Fibroblast of skin of back (primary cell): ENCODE measurements at regions not wholly inside any gene's neighbourhood (a gene's known extent, or its start where the extent isn't known, plus 50 kb on each side); places are given as distances from the start of the nearest gene placed in this dataset.

Source experiments
- DNase-seq: peaks from one replicate; pipeline ENCODE4 v3.0.0-alpha.2; 2013

DNA sequence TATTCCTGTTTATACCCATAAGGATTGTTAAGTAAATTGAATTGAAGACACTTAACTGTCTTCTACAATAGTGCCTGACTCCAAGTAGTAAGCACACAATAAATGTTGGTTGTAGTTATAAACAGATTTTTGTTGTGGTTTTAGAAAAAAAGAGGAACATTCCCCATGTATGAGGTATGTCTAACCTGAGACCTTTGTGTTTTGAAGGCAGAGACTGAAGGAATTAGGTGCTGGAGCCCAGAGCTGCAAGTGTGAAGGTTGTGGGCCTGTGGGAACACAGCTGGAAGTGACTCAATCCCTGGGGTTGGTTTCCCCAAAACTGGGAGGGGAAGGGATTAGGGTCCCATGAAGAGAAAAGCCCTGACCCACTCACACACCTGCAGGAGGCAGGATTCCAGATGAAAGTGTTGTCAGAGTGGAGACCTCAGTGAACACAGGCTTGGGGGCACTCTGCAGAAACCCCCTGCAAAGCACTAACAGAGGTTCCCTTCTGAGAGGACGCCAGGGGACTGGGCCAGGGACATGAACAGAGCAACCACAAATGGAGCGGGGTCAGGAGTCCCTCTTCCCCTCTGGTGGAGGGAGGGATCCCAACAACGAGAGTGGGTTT is 265.1 kb upstream of the KLF14 start:
- DNase-seq, result no peak

DNA sequence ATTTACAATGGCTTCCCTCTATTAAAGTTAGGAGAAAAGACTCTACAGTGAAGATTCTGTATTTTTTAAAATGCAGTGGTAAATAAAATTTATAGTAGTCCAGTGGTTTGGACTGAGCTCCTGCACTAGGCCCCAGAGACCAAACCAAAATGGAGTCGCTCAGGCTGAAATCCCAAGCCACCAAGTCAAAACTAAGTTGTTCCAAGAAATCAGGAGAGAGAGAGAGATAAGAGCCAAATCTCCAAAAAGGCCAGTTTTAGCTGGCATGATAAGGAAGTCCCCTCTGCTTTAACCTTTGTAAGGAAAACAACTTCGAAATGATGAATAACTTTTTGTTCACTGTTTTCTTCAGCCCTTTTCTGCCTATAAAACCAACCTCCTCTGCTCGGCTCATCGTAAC is 265.9 kb upstream of the KLF14 start:
- DNase-seq, result no peak

DNA sequence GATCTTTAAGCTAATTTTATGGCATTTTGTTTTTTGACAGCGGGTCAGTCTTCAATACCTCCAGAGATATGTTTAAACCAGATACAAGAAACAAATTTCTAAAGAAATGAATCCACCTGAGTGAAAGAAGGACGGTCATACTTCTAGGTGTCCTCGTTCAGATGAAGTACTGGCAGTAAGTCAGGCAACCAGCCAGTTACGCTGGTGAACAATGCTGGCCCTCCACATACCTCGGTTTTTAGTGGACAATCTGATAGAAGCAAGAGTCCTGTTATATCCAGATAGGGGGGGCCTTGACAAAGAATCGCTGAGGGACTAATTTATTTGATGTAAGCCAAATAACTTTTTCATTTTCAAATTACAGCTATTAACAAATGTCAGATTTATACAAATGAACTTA is 266.4 kb upstream of the KLF14 start:
- DNase-seq, result no peak

DNA sequence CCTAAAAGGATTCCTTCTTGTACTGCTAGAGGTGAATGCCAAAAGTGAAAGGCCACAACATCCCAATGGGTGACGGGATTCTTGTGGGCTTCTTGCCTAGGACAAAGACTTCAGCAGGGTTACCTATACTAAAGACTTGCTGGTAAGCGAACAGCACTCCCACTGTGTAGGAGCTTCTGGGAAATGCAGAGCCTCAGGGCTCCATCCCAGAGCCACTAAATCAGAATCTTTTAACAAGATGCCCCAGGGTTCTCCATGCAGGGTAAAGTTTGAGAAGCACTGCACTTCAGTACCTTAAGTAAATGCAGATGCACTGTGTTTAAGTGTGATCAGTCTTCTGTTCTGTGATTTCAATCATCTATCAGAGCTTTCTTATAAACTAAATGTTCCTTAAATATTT is 266.9 kb upstream of the KLF14 start:
- DNase-seq, result no peak

DNA sequence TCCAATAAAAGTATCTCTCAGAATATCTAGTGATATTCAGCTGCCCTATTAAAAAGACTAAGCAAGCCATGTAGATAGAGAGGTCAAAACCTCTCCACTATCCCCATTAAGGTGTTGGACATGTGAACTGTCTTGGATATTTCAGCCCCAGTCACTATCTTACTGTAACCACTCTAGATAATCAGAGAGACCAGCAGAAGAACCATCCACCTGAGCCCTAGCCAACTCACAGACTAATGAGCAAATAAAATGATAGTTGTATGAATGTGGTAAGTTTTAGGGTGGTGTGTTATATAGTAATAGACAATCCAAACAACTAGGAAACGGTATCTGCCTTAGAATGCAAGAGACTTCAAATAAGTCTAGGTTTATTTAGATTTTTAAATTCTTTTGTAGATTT is 268.6 kb upstream of the KLF14 start:
- no peak for DNase-seq

DNA sequence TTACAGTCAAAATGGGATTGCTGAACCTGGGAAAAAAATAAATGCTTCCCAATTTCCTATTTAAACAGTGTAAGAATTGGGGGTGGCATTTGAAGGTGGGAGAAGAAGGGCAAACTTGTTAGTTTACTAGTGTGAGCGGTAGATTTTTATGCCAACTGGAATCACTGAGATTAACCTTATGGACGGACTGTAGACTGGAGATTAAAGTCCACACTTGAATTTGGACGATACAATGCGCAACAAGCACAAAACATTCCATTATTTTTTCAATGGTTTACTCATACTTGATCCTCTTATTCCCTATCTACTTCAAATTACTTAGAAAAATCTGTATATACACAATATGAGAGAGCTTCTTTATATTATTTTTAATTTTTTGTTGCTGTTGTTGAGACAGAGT is 269.6 kb upstream of the KLF14 start:
- no peak for DNase-seq

DNA sequence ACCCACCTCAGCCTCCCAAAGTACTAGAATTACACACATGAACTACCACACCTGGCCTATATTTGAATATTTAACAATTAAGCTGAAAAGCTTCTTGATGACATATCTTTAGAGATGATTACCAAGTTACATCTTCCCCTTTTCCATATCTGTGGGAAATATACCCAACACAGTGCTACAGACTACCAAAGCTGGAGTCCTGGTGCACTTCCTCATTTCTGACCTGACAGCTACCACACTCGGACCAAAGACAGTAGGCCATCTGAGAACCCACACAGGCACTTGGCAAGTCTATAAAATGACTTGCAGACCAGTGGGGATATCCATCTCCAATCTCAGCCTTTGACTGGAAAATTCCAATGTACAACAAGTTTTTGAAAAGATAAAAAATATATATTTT is 270.4 kb upstream of the KLF14 start:
- DNase-seq, result no peak

DNA sequence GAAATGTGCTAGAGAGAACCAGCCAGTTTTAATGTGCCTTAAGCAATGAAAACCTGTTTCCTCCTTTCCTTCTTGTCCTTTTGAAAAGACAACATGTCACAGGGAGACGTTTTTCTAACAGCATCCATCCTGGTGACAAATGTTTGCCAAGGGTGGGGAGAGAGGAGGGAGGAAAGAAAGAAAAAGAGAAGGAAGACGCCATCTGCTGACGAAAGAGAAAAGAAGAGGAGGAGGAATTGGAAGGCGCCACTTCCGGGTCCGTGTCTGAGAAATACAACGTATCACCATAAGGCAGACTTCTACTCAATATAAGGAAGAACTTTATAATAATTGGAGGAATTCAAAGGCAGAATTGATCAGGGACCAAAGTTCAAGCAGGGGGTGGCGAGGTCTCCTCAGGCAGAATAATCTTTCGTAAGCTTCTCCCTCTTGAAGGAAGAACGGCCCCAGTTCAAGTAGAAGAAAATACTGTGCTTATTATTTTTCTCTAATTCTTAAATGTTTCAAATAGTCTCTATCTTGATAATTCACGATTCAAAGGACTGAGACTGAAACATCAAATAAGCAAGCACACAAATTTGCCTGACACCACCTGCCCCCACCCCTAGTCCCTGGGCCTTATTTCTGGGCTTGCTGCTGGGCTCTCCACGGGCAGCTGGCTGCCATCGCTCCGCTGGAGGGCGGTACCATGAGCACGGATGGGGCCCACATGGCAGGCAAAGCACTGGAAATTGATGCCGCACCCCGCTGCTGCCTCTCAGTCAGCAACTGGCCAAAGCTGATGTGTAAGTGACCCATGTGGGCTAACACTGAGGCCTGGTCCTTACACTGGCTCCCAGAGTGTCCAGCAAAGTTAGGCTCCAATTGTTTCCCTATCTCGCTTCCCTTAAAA is 273.7 kb upstream of the KLF14 start:
- peak; percentile 89 for DNase-seq

DNA sequence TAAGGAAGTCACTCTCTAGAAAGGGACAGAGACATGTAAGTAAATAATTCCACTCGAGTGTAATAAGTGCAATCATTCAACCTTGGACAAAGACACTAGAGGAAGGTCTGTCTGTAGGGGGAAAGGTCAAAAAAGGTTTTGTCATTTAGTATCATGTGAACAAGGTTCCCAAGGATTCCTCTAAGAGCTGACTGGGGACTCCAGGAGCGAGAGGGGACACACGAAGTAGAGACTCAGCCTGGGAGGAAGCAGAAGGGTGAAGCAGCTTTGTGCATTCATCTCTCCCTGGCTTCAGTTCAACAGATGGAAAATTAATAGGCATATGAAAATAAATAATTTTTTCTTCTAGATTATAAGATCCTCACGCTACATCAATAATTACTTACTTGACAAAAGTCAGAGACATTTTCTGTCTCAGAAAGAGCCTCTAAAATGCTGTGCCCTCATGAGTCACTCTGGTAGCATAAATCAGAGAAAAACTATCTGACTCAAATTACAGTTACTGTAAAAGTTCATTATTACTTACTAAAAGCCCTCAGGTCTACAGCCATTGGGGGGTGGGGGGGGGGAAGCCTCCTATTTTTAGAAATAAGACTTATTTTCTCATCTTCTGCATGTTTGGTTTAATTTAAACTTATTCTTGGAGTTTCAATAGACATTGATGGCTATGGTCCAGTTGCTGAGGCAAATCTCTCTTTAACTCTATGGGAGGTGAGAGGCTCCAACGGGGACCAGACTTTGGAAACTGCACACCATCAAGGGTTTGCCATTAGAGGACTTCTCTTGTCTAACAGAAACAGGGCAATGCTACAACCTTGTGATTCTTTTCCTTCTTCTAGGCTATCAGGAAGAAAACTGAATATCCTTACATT is 275.1 kb upstream of the KLF14 start:
- peak; percentile 75 for DNase-seq

DNA sequence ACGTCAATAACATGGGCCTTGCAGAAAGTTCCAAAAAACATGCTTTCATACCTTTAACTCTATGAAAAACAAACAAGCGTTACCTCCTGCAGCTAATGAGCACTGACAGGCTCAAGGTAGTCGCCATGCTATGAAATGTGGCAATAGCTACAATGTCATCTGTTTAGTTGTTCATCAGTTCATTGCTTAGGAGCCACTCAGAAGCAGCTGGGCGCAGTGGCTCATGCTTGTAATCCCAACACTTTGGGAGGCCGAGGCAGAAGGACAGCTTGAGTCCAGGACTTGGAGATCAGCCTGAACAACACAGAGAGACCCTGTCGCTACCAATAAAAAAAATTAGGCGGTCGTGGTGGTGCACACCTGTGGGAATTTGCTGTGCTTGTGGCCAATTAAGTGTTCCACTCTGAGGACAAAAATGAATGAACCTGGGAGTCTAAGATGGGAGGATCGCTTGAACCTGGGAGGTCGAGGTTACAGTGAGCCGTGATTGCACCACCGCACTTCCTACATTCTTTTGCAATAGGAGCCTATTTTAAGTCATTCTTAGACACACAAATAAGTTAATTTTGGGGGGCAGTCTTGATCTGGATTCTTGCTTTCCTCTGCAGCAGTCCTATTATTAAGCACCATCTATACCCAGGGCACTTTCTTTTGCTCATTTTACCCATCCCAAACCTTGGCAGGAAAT is 276.2 kb upstream of the KLF14 start:
- DNase-seq, result no peak

DNA sequence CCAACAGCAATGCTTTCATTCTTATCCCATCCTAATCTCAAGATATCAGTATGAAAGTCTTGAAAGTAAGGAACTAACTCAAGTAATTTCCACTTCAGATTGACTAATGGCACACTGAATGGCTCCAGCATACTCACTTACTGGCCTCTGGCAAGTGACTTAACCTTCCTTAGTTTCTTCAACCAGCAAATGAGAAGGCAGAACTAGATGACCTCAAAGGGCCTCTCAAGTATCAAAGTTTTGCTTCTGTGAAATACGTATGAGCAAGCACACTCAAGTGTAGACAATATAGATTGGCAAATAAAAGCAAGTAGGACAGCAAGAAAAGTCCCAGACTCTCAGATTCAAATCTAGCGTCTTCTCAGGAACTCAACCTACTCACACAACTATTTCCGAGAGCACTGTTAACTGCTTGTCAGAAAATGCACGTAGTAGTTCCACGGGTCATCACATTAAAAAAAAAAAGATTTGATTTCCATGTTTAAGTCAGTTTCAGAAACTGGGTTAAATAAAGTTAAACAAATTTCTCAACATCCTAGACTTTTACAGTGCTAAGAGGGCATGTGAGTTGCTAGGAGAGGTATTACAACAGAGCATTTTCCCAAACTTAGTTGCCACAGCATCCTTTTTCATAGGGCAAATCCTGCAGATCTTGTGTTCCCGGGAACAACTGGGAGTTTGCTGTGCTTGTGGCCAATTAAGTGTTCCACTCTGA is 276.9 kb upstream of the KLF14 start:
- no peak for DNase-seq

DNA sequence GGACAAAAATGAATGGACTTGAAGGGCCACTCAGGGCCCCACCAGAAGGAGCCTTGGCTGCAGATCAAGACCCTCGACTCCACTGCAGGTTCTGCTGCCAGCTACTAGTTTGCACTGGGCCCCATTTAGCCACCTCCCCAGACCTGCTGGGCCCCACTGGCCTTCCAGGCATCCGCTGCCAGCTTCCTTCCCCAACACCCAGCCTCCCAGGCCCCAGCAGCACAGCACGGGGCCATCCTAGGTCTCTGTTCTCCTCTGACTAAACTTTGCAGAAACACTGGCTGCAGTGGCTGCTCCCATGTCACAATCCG is 277.4 kb upstream of the KLF14 start:
- no peak for DNase-seq

DNA sequence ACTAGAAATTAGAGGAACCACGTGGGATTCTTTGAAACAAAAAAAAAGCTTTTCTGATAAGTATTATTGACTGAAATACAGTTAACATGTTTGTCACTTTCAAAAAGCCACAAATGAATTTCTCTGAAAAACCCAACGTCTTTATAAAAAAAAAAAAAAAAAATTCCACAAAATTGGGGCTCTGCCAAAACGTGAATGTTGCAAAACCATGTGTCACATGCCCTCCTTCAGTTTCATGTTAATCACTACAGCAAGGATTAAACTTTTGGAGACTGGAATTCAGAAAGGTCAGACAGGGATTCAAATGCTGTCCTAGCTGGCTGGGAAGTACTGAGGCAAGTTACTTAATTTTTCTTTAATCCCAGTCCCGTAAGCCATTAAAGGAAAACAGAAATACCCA is 278.0 kb upstream of the KLF14 start:
- DNase-seq, result peak; percentile 86

DNA sequence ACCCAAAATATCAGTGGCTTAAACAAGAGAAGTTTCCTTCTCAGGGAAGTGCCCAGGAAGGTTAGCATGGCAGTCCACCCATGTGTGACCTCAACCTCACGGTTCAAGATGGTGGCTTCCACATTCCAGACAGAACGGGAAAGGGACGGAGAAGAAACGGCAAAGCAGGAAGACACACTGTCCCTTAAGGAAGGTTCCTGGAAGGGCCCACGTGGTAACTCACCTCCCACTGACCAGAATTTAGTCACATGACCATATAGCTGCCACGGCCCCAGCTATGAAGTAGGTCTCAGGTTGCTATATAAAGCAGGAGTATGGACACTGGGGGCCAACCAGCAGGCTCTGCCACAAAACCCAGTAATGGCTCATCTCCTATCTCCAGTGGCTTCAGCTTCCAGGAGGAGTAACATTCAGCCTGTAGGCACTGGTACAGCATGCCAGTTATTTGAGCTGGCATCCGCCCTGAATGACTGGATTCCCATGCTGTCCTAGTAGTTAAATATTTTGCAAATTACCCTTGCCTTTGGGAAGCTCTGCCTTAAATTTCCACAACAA is 278.5 kb upstream of the KLF14 start:
- no peak for DNase-seq

DNA sequence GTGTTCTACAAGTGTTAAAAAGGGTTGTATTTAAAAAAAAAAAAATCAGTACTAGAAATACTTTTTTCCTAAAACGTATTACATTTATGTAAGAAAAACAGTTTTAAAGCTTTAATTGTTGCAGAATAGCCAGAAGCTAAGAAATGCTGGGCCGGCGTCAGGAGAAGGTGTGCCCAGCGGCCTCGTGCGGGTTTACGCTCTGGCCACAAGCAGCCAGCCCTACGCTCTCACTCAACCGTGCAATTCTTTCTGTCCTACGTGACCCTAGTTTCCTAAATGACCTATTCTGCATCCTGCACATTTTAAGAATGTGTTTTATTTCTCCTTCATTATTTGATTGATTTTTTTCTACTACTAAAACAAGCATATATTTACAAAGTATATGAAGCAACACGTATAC is 279.7 kb upstream of the KLF14 start:
- no peak for DNase-seq

DNA sequence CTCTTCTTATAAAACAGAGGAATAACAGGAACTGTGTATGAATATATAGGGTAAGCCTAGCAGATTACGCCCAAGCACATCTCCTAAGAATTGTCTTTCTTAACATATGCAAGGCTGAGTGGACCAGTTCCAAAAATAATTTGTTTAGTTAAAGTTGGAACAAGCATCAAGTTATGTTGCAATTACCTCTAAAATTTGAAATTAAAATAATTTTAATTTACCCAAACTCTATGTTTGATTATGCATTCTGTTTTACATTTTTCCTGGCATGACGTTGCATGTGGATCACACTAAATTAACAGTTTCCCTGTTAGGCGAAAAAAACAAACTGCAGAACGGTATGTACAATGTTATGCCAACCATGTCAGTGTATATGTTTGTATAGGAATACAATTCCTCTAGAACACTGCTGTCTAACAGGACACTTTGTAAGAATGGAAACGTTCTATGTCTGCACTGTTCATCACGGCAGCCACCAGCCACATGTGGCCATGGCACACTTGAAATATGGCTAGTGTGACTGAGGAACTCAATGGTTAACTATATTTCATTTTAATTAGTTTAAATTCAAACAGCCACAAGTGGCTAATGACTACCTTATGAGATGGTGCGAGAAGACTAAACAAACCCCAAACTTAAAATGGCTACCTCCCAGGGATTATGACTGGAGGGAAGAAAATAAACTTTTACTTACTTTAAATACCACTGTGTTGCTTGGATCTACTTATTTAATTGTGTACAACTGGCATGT is 281.1 kb upstream of the KLF14 start:
- DNase-seq, result no peak

DNA sequence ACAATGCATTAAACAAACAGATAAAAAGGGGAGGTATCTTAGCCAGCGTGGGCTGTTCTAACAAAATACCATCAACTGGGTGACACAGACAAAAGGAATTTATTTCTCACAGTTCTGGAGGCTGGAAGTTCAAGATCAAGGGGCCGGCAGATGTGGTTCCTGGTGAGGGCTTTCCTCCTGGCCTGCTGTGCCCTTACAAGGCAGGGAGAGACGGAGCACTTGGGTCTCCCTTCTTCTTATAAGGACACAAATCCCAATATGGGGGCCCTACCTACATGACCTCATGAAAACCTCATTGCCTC is 281.6 kb upstream of the KLF14 start:
- DNase-seq, result peak; percentile 82

DNA sequence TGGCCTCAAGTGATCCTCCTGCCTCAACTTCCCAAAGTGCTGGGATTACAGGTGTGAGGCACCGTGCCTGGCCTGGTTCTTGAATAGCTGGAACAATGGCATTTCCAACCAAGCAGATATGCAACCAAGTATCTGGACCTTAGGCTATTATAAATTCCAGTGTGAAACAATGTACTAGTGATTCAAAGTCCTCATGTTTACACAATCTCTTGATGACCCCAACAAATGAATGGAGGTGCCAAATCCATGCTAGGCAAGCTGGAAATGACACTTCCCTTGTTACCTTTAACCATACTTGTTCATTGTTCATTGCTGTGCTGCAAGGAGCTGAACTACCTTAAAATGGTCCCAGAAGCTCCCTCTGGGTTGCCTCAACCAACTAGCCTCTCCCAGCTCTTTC is 282.2 kb upstream of the KLF14 start:
- no peak for DNase-seq

DNA sequence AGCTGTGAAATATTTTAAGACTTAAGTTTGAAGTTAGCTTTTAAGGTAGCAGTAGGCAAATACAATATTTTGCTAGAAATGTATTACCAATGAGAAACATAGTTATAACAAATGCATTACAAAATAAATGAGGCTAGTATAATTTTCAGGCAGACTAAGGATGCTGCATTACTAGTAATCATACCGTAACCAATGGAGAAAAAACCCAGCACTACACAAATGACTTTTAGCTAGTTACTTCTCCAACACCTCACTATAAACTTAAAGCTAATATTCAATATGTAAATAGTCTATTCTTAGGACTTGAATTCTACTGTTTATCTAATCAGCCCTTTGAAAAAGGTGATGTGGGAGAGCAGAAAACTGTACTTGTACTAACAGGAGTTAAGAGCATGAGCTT is 285.3 kb upstream of the KLF14 start:
- DNase-seq, result no peak

DNA sequence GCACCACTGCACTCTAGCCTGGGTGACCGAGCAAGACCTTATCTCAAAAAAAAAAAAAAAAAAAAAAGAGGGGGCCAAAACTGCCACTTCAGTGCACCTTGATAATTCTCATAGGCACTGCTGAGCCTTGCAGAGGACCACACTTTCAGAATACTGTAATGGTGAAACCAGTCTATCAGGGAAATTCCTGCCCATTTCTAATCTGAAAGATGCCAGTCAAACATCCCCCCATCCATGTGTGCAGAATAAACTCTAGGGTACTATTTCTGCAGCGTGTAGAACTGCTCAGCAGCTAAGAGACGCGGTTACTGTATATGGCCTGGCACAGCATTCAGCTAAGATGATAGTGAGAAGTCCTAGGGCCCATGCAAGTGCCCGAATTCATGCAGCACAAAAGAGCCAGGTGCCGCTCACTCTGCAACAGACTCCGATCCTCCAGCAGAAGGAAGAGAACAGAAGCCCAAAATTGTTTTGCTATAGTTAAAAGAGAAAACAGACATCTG is 286.8 kb upstream of the KLF14 start:
- DNase-seq, result no peak

DNA sequence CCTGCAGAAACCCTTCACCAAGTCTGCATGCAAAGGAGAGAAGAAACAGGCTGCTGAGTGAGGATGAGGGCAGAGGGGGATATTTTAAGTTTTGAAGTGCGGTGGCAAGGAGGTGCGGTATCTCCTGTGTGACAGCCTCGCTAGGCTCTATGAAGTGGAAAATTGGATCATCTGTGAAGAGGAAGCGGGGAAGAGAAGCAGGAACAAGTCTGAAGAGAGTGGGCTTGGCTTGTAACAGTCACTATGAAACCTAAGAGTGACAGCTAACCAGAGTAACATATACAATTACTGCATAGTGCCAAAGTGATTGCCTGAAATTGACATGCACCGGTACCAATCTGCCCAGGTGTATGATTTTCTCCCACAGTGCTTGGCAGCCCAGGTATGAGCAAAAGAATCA is 287.5 kb upstream of the KLF14 start:
- no peak for DNase-seq
